ENCODE measurements at regions not wholly inside any gene's neighbourhood (a gene's known extent, or its start where the extent isn't known, plus 50 kb on each side); places are given as distances from the start of the nearest gene placed in this dataset.
"Not testable (repeated sequence)": the region's sequence is repeated elsewhere in the genome, so short reads cannot be mapped to it uniquely, and the experiment has no call there.

DNA sequence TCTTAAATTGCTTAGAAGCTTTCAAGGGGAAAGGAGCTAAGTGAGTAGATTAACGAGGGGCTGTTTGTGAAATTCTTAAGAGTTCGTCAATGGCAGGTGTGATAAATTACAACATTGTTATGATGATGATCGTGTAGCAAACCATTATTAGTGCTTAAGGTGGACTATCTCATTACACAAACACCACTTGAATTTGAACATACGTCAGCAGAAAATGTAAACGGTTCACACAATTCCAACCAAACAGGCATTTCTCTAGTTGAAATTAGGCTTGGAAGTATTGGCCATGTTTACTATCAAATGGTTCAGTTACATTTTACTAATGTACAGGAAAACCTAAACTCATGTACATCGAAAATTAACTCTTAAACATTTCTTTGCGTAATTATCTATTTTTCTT is 102.8 kb downstream of the PYDC2 start:
- Histone ChIP-seq H3K27ac (ENCODE audit: low read depth, low read length) (no peak overlapping the region), H3K27me3 (ENCODE audit: control insufficient read depth in 5 of 5, insufficient read depth in 4 of 5, low read length in 5 of 5) (no peaks in the 10 kb centered on the region), H3K9me3 (ENCODE audit: control insufficient read depth in 5 of 5, low read length in 5 of 5) (no peaks in the 10 kb centered on the region), H3K9ac (ENCODE audit: low read length in 5 of 5) (no peak overlapping the region), H3K4me3 (ENCODE audit: low read depth in 1 of 5, low read length in 5 of 5) (no peak overlapping the region), H3K4me1 (ENCODE audit: control insufficient read depth in 5 of 5, insufficient read depth in 5 of 5, low read length in 5 of 5) (no peaks in the 10 kb centered on the region), H3K36me3 (ENCODE audit: control insufficient read depth in 5 of 5, insufficient read depth in 5 of 5, low read length in 5 of 5) (no peaks in the 10 kb centered on the region)

DNA sequence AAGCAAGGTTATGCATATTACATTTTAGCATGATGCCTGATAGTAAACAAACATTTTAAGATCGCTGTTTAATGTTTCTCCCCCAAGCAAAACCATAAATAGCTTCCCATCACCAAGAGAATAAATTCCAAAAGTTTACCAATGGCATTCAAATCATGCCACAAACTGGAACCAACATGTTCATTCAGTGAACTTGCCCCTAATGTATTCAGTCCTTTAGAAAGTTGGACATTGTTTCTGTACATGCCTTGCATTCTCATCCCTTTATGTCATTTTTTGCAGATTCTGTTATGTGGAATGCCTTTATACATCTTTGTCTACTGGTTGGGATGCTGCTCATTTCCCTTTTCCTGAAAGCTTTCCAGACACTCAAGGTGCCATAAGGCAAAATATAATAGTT is 105.5 kb downstream of the PYDC2 start:
- H3K9me3 ChIP-seq (ENCODE audit: control insufficient read depth in 5 of 5, low read length in 5 of 5) = no peaks in the 10 kb centered on the region
- no peak overlapping the region for H3K9ac ChIP-seq (ENCODE audit: low read length in 5 of 5)
- H3K36me3 ChIP-seq (ENCODE audit: control insufficient read depth in 5 of 5, insufficient read depth in 5 of 5, low read length in 5 of 5) = no peaks in the 10 kb centered on the region
- H3K4me1 ChIP-seq (ENCODE audit: control insufficient read depth in 5 of 5, insufficient read depth in 5 of 5, low read length in 5 of 5) = no peaks in the 10 kb centered on the region
- no peak overlapping the region for H3K4me3 ChIP-seq (ENCODE audit: low read depth in 1 of 5, low read length in 5 of 5)
- H3K27me3 ChIP-seq (ENCODE audit: control insufficient read depth in 5 of 5, insufficient read depth in 4 of 5, low read length in 5 of 5) = no peaks in the 10 kb centered on the region
- H3K27ac ChIP-seq (ENCODE audit: low read depth, low read length) = no peak overlapping the region

GRCh38 chr3:191568206-191568605 is 107.2 kb downstream of the PYDC2 start:
- Histone ChIP-seq H3K4me1 (ENCODE audit: control insufficient read depth in 5 of 5, insufficient read depth in 5 of 5, low read length in 5 of 5) (no peaks in the 10 kb centered on the region), H3K27ac (ENCODE audit: low read depth, low read length) (no peak overlapping the region), H3K4me3 (ENCODE audit: low read depth in 1 of 5, low read length in 5 of 5) (no peak overlapping the region), H3K27me3 (ENCODE audit: control insufficient read depth in 5 of 5, insufficient read depth in 4 of 5, low read length in 5 of 5) (no peaks in the 10 kb centered on the region), H3K36me3 (ENCODE audit: control insufficient read depth in 5 of 5, insufficient read depth in 5 of 5, low read length in 5 of 5) (no peaks in the 10 kb centered on the region), H3K9ac (ENCODE audit: low read length in 5 of 5) (no peak overlapping the region), H3K9me3 (ENCODE audit: control insufficient read depth in 5 of 5, low read length in 5 of 5) (no peaks in the 10 kb centered on the region)

DNA sequence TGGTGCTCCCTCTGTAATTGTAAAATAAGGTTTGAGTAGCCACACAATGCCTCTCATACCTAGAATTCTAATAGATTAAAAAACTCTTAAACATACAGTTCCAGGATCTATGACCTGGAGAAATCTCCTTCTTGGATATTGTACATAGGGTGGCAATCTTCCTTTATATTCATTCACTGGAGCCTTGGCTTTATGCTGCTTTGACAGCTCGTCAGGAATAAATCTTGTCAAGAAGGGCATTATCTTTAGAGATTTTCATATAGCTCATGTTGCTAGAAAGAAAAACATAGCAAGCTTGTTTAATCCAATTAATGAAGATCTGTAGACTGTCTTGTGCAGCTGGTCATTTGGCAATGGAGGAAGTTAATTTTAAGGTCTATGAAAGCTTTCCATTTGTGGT is 131.1 kb downstream of the PYDC2 start:
- Histone ChIP-seq H3K9ac (ENCODE audit: low read length in 5 of 5) (no peak overlapping the region), H3K27me3 (ENCODE audit: control insufficient read depth in 5 of 5, insufficient read depth in 4 of 5, low read length in 5 of 5) (no peaks in the 10 kb centered on the region), H3K27ac (ENCODE audit: low read depth, low read length) (no peak overlapping the region), H3K4me3 (ENCODE audit: low read depth in 1 of 5, low read length in 5 of 5) (no peak overlapping the region), H3K4me1 (ENCODE audit: control insufficient read depth in 5 of 5, insufficient read depth in 5 of 5, low read length in 5 of 5) (no peaks in the 10 kb centered on the region), H3K36me3 (ENCODE audit: control insufficient read depth in 5 of 5, insufficient read depth in 5 of 5, low read length in 5 of 5) (no peaks in the 10 kb centered on the region), H3K9me3 (ENCODE audit: control insufficient read depth in 5 of 5, low read length in 5 of 5) (no peaks in the 10 kb centered on the region)

DNA sequence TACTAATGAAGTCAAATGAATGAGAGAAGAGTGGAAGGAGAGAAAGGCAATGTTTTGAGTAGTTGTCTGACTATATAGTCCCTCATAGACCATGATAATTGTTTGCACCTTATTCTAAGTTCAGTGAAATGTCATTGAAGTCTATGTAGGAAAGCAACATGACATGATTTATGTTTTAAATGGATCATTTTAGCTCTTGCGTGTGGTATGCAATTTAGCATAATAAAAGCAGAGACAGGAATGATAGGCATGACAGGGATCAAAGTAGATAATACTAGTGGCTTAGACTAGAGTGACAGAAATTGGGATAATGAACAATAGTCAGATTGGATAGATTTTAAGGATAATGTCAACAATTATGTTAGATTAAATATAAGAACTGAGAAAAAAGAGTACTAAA is 132.5 kb downstream of the PYDC2 start:
- H3K9me3 ChIP-seq (ENCODE audit: control insufficient read depth in 5 of 5, low read length in 5 of 5) = no peaks in the 10 kb centered on the region
- H3K9ac ChIP-seq (ENCODE audit: low read length in 5 of 5) = no peak overlapping the region
- H3K27me3 ChIP-seq (ENCODE audit: control insufficient read depth in 5 of 5, insufficient read depth in 4 of 5, low read length in 5 of 5) = no peaks in the 10 kb centered on the region
- H3K4me3 ChIP-seq (ENCODE audit: low read depth in 1 of 5, low read length in 5 of 5) = no peak overlapping the region
- no peaks in the 10 kb centered on the region for H3K4me1 ChIP-seq (ENCODE audit: control insufficient read depth in 5 of 5, insufficient read depth in 5 of 5, low read length in 5 of 5)
- no peak overlapping the region for H3K27ac ChIP-seq (ENCODE audit: low read depth, low read length)
- no peaks in the 10 kb centered on the region for H3K36me3 ChIP-seq (ENCODE audit: control insufficient read depth in 5 of 5, insufficient read depth in 5 of 5, low read length in 5 of 5)

DNA sequence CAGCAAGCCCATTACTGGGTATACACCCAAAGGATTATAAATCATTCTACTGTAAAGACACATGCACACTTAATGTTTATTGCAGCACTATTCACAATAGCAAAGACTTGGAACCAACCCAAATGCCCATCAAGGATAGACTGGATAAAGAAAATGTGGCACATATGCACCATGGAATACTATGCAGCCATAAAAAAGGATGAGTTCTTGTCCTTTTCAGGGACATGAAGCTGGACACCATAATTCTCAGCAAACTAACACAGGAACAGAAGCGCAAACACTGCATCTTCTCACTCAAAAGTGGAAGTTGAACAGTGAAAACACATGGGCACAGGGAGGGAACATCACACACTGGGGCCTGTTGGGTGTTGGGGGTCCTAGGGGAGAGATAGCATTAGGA is 154.5 kb downstream of the PYDC2 start:
- H3K4me1 ChIP-seq (ENCODE audit: control insufficient read depth in 5 of 5, insufficient read depth in 5 of 5, low read length in 5 of 5); H3K27ac ChIP-seq (ENCODE audit: low read depth, low read length); H3K9ac ChIP-seq (ENCODE audit: low read length in 5 of 5): not testable (repeated sequence)

GRCh38 chr3:191624299-191624698 is 163.3 kb downstream of the PYDC2 start:
- no peaks in the 10 kb centered on the region for H3K9me3 ChIP-seq (ENCODE audit: control insufficient read depth in 5 of 5, low read length in 5 of 5)
- no peak overlapping the region for H3K9ac ChIP-seq (ENCODE audit: low read length in 5 of 5)
- no peak overlapping the region for H3K4me3 ChIP-seq (ENCODE audit: low read depth in 1 of 5, low read length in 5 of 5)
- peaks cover 0 to 6% (median 0%) of the 10 kb centered on the region in 5 donors for H3K27me3 ChIP-seq (ENCODE audit: control insufficient read depth in 5 of 5, insufficient read depth in 4 of 5, low read length in 5 of 5)
- H3K27ac ChIP-seq (ENCODE audit: low read depth, low read length) = no peak overlapping the region
- H3K4me1 ChIP-seq (ENCODE audit: control insufficient read depth in 5 of 5, insufficient read depth in 5 of 5, low read length in 5 of 5) = no peaks in the 10 kb centered on the region
- H3K36me3 ChIP-seq (ENCODE audit: control insufficient read depth in 5 of 5, insufficient read depth in 5 of 5, low read length in 5 of 5) = no peaks in the 10 kb centered on the region

More for the DNA sequence above, 154.5 kb downstream of the PYDC2 start:
- H3K9me3 ChIP-seq (ENCODE audit: control insufficient read depth in 5 of 5, low read length in 5 of 5); H3K36me3 ChIP-seq (ENCODE audit: control insufficient read depth in 5 of 5, insufficient read depth in 5 of 5, low read length in 5 of 5); H3K27me3 ChIP-seq (ENCODE audit: control insufficient read depth in 5 of 5, insufficient read depth in 4 of 5, low read length in 5 of 5); H3K4me3 ChIP-seq (ENCODE audit: low read depth in 1 of 5, low read length in 5 of 5): not testable (repeated sequence)

GRCh38 chr3:191627064-191627463 is 166.1 kb downstream of the PYDC2 start:
- H3K4me3 ChIP-seq (ENCODE audit: low read depth in 1 of 5, low read length in 5 of 5) = no peak overlapping the region
- no peaks in the 10 kb centered on the region for H3K4me1 ChIP-seq (ENCODE audit: control insufficient read depth in 5 of 5, insufficient read depth in 5 of 5, low read length in 5 of 5)
- no peak overlapping the region for H3K9ac ChIP-seq (ENCODE audit: low read length in 5 of 5)
- H3K9me3 ChIP-seq (ENCODE audit: control insufficient read depth in 5 of 5, low read length in 5 of 5) = no peaks in the 10 kb centered on the region
- H3K27me3 ChIP-seq (ENCODE audit: control insufficient read depth in 5 of 5, insufficient read depth in 4 of 5, low read length in 5 of 5) = peaks cover 0 to 6% (median 0%) of the 10 kb centered on the region in 5 donors
- H3K27ac ChIP-seq (ENCODE audit: low read depth, low read length) = no peak overlapping the region
- no peaks in the 10 kb centered on the region for H3K36me3 ChIP-seq (ENCODE audit: control insufficient read depth in 5 of 5, insufficient read depth in 5 of 5, low read length in 5 of 5)

- H3K27me3 ChIP-seq (ENCODE audit: control insufficient read depth in 5 of 5, insufficient read depth in 4 of 5, low read length in 5 of 5) = peaks cover 0 to 6% (median 0%) of the 10 kb centered on the region in 5 donors
- no peaks in the 10 kb centered on the region for H3K36me3 ChIP-seq (ENCODE audit: control insufficient read depth in 5 of 5, insufficient read depth in 5 of 5, low read length in 5 of 5)
- H3K4me1 ChIP-seq (ENCODE audit: control insufficient read depth in 5 of 5, insufficient read depth in 5 of 5, low read length in 5 of 5) = no peaks in the 10 kb centered on the region
- no peak overlapping the region for H3K4me3 ChIP-seq (ENCODE audit: low read depth in 1 of 5, low read length in 5 of 5)
- no peak overlapping the region for H3K9ac ChIP-seq (ENCODE audit: low read length in 5 of 5)
- no peak overlapping the region for H3K27ac ChIP-seq (ENCODE audit: low read depth, low read length)
- H3K9me3 ChIP-seq (ENCODE audit: control insufficient read depth in 5 of 5, low read length in 5 of 5) = no peaks in the 10 kb centered on the region
Observed at GRCh38 chr3:191628571-191628970, 167.6 kb downstream of the PYDC2 start.

DNA sequence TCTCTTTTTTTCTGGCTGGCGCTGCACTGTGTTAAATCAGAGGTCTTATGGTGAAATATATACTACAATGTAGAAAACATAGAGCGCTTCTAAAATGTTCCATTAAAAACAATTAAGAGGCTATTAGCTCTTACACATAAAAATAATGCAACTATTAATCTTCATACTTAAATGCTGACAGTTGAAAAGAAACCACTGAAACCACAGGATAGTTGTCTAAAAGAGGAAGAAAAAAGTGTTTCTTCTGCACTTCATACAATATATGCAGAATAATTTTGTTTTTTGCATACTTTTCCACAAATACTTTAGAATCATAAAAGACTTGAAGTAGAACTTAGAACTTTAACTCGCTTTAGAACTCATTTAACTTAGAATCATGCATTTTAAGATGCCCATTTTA is 170.5 kb downstream of the PYDC2 start:
- H3K4me1 ChIP-seq (ENCODE audit: control insufficient read depth in 5 of 5, insufficient read depth in 5 of 5, low read length in 5 of 5) = no peaks in the 10 kb centered on the region
- no peaks in the 10 kb centered on the region for H3K9me3 ChIP-seq (ENCODE audit: control insufficient read depth in 5 of 5, low read length in 5 of 5)
- no peak overlapping the region for H3K27ac ChIP-seq (ENCODE audit: low read depth, low read length)
- peaks cover 0 to 6% (median 0%) of the 10 kb centered on the region in 5 donors for H3K27me3 ChIP-seq (ENCODE audit: control insufficient read depth in 5 of 5, insufficient read depth in 4 of 5, low read length in 5 of 5)
- H3K9ac ChIP-seq (ENCODE audit: low read length in 5 of 5) = no peak overlapping the region
- H3K36me3 ChIP-seq (ENCODE audit: control insufficient read depth in 5 of 5, insufficient read depth in 5 of 5, low read length in 5 of 5) = no peaks in the 10 kb centered on the region
- no peak overlapping the region for H3K4me3 ChIP-seq (ENCODE audit: low read depth in 1 of 5, low read length in 5 of 5)

DNA sequence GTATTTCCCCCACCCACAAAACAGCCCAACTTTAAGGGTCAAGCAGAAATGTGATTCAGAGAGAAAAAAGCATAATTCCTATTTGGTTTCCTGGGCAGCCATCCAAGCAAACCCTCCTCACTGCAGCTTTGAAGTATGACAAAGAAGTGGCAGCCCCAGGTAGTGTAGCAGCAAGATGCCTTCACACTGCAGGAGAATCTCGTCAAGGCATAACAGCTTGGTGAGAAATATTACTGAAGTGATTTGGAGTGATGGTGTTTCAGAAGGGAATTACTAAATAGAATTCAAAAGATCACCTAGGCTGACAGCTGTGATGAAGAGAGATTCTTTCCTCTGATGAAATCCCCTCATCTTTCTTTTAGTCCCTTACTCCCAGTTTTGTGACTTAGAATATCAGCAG is 173.9 kb downstream of the PYDC2 start:
- H3K9ac ChIP-seq (ENCODE audit: low read length in 5 of 5) = no peak overlapping the region
- no peak overlapping the region for H3K4me3 ChIP-seq (ENCODE audit: low read depth in 1 of 5, low read length in 5 of 5)
- no peaks in the 10 kb centered on the region for H3K36me3 ChIP-seq (ENCODE audit: control insufficient read depth in 5 of 5, insufficient read depth in 5 of 5, low read length in 5 of 5)
- no peaks in the 10 kb centered on the region for H3K9me3 ChIP-seq (ENCODE audit: control insufficient read depth in 5 of 5, low read length in 5 of 5)
- no peaks in the 10 kb centered on the region for H3K27me3 ChIP-seq (ENCODE audit: control insufficient read depth in 5 of 5, insufficient read depth in 4 of 5, low read length in 5 of 5)
- H3K27ac ChIP-seq (ENCODE audit: low read depth, low read length) = no peak overlapping the region
- H3K4me1 ChIP-seq (ENCODE audit: control insufficient read depth in 5 of 5, insufficient read depth in 5 of 5, low read length in 5 of 5) = no peaks in the 10 kb centered on the region

Data from subcutaneous abdominal adipose tissue (tissue), 5 donors.